NB4 (cell line): ENCODE measurements at regions not wholly inside any gene's neighbourhood (a gene's known extent, or its start where the extent isn't known, plus 50 kb on each side); places are given as distances from the start of the nearest gene placed in this dataset.

Experiments
- MYC ChIP-seq: IDR thresholded peaks from 2 replicates; pipeline ENCODE4 v1.6.1; 2011; ENCODE audit warnings: low read depth, low read length
- TF ChIP-seq, protein P1 (sequence below): IDR thresholded peaks from one replicate; pipeline ENCODE4 v1.5.1; 2012; ENCODE audit warnings: low read depth, low read length

- TF ChIP-seq, protein P1, sequence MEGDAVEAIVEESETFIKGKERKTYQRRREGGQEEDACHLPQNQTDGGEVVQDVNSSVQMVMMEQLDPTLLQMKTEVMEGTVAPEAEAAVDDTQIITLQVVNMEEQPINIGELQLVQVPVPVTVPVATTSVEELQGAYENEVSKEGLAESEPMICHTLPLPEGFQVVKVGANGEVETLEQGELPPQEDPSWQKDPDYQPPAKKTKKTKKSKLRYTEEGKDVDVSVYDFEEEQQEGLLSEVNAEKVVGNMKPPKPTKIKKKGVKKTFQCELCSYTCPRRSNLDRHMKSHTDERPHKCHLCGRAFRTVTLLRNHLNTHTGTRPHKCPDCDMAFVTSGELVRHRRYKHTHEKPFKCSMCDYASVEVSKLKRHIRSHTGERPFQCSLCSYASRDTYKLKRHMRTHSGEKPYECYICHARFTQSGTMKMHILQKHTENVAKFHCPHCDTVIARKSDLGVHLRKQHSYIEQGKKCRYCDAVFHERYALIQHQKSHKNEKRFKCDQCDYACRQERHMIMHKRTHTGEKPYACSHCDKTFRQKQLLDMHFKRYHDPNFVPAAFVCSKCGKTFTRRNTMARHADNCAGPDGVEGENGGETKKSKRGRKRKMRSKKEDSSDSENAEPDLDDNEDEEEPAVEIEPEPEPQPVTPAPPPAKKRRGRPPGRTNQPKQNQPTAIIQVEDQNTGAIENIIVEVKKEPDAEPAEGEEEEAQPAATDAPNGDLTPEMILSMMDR: no peak
- TF ChIP-seq MYC: no peak
Measured at GRCh38 chr9:105178076-105178475, 66.4 kb upstream of the SLC44A1 start.
